ENCODE measurements at regions not wholly inside any gene's neighbourhood (a gene's known extent, or its start where the extent isn't known, plus 50 kb on each side); places are given as distances from the start of the nearest gene placed in this dataset.
A peak's percentile ranks its signal among the peaks of the same experiment; 100 is the strongest.
"Not testable (repeated sequence)": the region's sequence is repeated elsewhere in the genome, so short reads cannot be mapped to it uniquely, and the experiment has no call there.

- Mint-ChIP-seq H3K9me3 (ENCODE audit: low read depth) (no peaks in the 10 kb centered on the region), H3K4me1 (ENCODE audit: low read depth) (no peaks in the 10 kb centered on the region), H3K36me3 (ENCODE audit: insufficient read depth) (no peaks in the 10 kb centered on the region), H3K27me3 (peaks cover 9% of the 10 kb centered on the region), H3K27ac (no peak overlapping the region), H3K4me3 (ENCODE audit: low read depth) (no peak overlapping the region)
- no peak for DNase-seq (ENCODE audit: low spot score, unreplicated experiment)
- TF ChIP-seq, protein P1, sequence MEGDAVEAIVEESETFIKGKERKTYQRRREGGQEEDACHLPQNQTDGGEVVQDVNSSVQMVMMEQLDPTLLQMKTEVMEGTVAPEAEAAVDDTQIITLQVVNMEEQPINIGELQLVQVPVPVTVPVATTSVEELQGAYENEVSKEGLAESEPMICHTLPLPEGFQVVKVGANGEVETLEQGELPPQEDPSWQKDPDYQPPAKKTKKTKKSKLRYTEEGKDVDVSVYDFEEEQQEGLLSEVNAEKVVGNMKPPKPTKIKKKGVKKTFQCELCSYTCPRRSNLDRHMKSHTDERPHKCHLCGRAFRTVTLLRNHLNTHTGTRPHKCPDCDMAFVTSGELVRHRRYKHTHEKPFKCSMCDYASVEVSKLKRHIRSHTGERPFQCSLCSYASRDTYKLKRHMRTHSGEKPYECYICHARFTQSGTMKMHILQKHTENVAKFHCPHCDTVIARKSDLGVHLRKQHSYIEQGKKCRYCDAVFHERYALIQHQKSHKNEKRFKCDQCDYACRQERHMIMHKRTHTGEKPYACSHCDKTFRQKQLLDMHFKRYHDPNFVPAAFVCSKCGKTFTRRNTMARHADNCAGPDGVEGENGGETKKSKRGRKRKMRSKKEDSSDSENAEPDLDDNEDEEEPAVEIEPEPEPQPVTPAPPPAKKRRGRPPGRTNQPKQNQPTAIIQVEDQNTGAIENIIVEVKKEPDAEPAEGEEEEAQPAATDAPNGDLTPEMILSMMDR (IDR thresholded peaks at IDR 0.05; ENCODE audit: unreplicated experiment) = peak; percentile 36
Measured at GRCh38 chr11:96827164-96827563, 437.4 kb downstream of the JRKL start.

DNA sequence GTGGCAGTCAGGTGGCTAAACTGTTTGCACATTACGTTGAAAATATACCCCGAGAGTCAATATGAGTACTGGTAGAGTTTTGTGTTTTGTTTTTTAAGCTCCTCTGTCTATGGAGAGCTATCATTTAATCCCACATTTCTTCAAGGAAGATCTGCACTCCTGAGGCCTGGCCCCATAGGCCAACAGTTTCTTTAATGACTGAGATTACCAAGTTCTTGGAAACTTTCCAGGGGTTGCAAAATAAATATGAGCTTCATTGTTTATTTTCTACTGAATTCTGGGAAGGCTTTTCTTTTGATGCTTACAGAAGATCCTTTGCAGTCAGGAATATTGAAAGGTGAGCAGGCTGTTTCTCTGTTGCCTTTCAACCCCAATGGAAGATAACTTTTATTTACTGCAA, 452.0 kb downstream of the JRKL start:
- H3K36me3 Mint-ChIP-seq (ENCODE audit: insufficient read depth) = no peaks in the 10 kb centered on the region
- H3K9me3 Mint-ChIP-seq (ENCODE audit: low read depth) = no peaks in the 10 kb centered on the region
- H3K27me3 Mint-ChIP-seq = no peaks in the 10 kb centered on the region
- H3K27ac Mint-ChIP-seq = no peak overlapping the region
- DNase-seq (ENCODE audit: low spot score, unreplicated experiment) = no peak
- H3K4me3 Mint-ChIP-seq (ENCODE audit: low read depth) = no peak overlapping the region
- peaks cover 1% of the 10 kb centered on the region for H3K4me1 Mint-ChIP-seq (ENCODE audit: low read depth)
- TF ChIP-seq, protein P1 (IDR thresholded peaks at IDR 0.05; ENCODE audit: unreplicated experiment) = no peak

DNA sequence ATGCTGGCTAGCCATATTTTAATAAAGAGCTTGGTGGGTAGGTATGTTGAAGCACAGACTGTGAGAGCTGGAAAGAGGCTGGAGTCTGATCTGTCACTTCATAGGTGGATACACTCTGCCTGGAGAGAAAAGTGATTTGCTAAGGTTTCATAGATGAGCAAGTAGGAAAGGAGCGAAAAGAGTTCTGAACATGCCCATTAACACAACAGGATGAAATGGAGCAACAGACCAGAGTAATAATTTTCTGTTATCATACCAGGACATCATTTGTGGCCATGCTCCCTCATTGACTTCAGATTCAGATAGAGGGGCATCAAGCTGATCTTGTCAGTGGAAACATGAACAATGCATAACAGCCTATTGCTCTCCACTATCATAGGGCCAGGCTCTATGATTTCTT, 452.9 kb downstream of the JRKL start:
- TF ChIP-seq, protein P1 (IDR thresholded peaks at IDR 0.05; ENCODE audit: unreplicated experiment) = no peak
- peaks cover 1% of the 10 kb centered on the region for H3K4me1 Mint-ChIP-seq (ENCODE audit: low read depth)
- H3K36me3 Mint-ChIP-seq (ENCODE audit: insufficient read depth) = no peaks in the 10 kb centered on the region
- H3K9me3 Mint-ChIP-seq (ENCODE audit: low read depth) = no peaks in the 10 kb centered on the region
- no peak overlapping the region for H3K4me3 Mint-ChIP-seq (ENCODE audit: low read depth)
- H3K27me3 Mint-ChIP-seq = no peaks in the 10 kb centered on the region
- no peak for DNase-seq (ENCODE audit: low spot score, unreplicated experiment)
- H3K27ac Mint-ChIP-seq = no peak overlapping the region

GRCh38 chr11:96854425-96854824, 464.6 kb downstream of the JRKL start:
- H3K27me3 Mint-ChIP-seq = peaks cover 3% of the 10 kb centered on the region

GRCh38 chr11:96861722-96862121, 471.9 kb downstream of the JRKL start:
- Mint-ChIP-seq H3K9me3 (ENCODE audit: low read depth) (peaks cover 21% of the 10 kb centered on the region), H3K27me3 (peaks cover 13% of the 10 kb centered on the region)
- H3K27ac Mint-ChIP-seq; H3K36me3 Mint-ChIP-seq (ENCODE audit: insufficient read depth); H3K4me1 Mint-ChIP-seq (ENCODE audit: low read depth); H3K4me3 Mint-ChIP-seq (ENCODE audit: low read depth); DNase-seq (ENCODE audit: low spot score, unreplicated experiment): not testable (repeated sequence)

More at GRCh38 chr11:96854425-96854824, 464.6 kb downstream of the JRKL start:
- H3K4me1 Mint-ChIP-seq (ENCODE audit: low read depth) = peaks cover 6% of the 10 kb centered on the region
- H3K36me3 Mint-ChIP-seq (ENCODE audit: insufficient read depth) = no peaks in the 10 kb centered on the region
- H3K27ac Mint-ChIP-seq = no peak overlapping the region
- TF ChIP-seq, protein P1 (IDR thresholded peaks at IDR 0.05; ENCODE audit: unreplicated experiment) = no peak
- no peak overlapping the region for H3K4me3 Mint-ChIP-seq (ENCODE audit: low read depth)
- peaks cover 9% of the 10 kb centered on the region for H3K9me3 Mint-ChIP-seq (ENCODE audit: low read depth)
- no peak for DNase-seq (ENCODE audit: low spot score, unreplicated experiment)

GRCh38 chr11:96863520-96863919, 473.7 kb downstream of the JRKL start:
- Mint-ChIP-seq H3K27me3 (peaks cover 13% of the 10 kb centered on the region), H3K36me3 (ENCODE audit: insufficient read depth) (no peaks in the 10 kb centered on the region)

More at GRCh38 chr11:96863520-96863919, 473.7 kb downstream of the JRKL start:
- H3K27ac Mint-ChIP-seq = no peak overlapping the region
- peaks cover 8% of the 10 kb centered on the region for H3K4me1 Mint-ChIP-seq (ENCODE audit: low read depth)
- H3K4me3 Mint-ChIP-seq (ENCODE audit: low read depth) = no peak overlapping the region
- DNase-seq (ENCODE audit: low spot score, unreplicated experiment) = no peak
- TF ChIP-seq, protein P1 (IDR thresholded peaks at IDR 0.05; ENCODE audit: unreplicated experiment) = no peak
- peaks cover 21% of the 10 kb centered on the region for H3K9me3 Mint-ChIP-seq (ENCODE audit: low read depth)

All from progenitor cell of endocrine pancreas (in vitro differentiated cells).